Activated T-cell treated with anti-CD3 and anti-CD28 coated beads, Interleukin-2, amount 50 U/mL, for 4 hours (primary cell): ENCODE measurements at regions not wholly inside any gene's neighbourhood (a gene's known extent, or its start where the extent isn't known, plus 50 kb on each side); places are given as distances from the start of the nearest gene placed in this dataset.

Source experiments
- ATAC-seq, 2 donors: fragments of 200-7000 bp; cut with Tn5 transposase; one replicate each; pipeline ENCODE4 v1.10.0; 2021
- DNase-seq: peaks from one replicate; pipeline ENCODE4 v3.0.0-alpha.2; 2020
- H3K27me3 Mint-ChIP-seq: one replicate; pipeline ENCODE4 v1.8.0; 2021; ENCODE audit warnings: low read depth, mixed read lengths
- H3K36me3 Mint-ChIP-seq: one replicate; pipeline ENCODE4 v1.8.0; 2022; ENCODE audit warnings: mixed read lengths; ENCODE audit not compliant: insufficient read depth
- H3K4me1 Mint-ChIP-seq: one replicate; pipeline ENCODE4 v1.8.0; 2021; ENCODE audit warnings: low read depth, mixed read lengths
- H3K4me3 Mint-ChIP-seq: one replicate; pipeline ENCODE4 v1.8.0; 2021; ENCODE audit warnings: mild to moderate bottlenecking, moderate library complexity, mixed read lengths
- H3K9me3 Mint-ChIP-seq: one replicate; pipeline ENCODE4 v1.8.0; 2021; ENCODE audit warnings: mixed read lengths

- no peak overlapping the region for H3K4me3 Mint-ChIP-seq
- no peaks in the 10 kb centered on the region for H3K9me3 Mint-ChIP-seq
- DNase-seq = no peak
- H3K27me3 Mint-ChIP-seq = no peaks in the 10 kb centered on the region
- H3K36me3 Mint-ChIP-seq = no peaks in the 10 kb centered on the region
- peaks cover 26% of the 10 kb centered on the region for H3K4me1 Mint-ChIP-seq
- no peak for ATAC-seq
Measured at GRCh38 chr6:105797983-105798453, 288.1 kb upstream of the PRDM1 start.

GRCh38 chr6:105797286-105797979, 288.7 kb upstream of the PRDM1 start:
- Mint-ChIP-seq H3K4me3 (no peak overlapping the region), H3K36me3 (no peaks in the 10 kb centered on the region), H3K9me3 (no peaks in the 10 kb centered on the region), H3K4me1 (peaks cover 30% of the 10 kb centered on the region), H3K27me3 (no peaks in the 10 kb centered on the region)
- DNase-seq = no peak
- no peak for ATAC-seq

- no peak overlapping the region for H3K4me3 Mint-ChIP-seq
- H3K9me3 Mint-ChIP-seq = no peaks in the 10 kb centered on the region
- H3K4me1 Mint-ChIP-seq = peaks cover 42% of the 10 kb centered on the region
- H3K27me3 Mint-ChIP-seq = no peaks in the 10 kb centered on the region
- DNase-seq (no peak), ATAC-seq (peak; percentile 50 to 61)
- H3K36me3 Mint-ChIP-seq = no peaks in the 10 kb centered on the region
Measured at GRCh38 chr6:105795913-105796517, 290.1 kb upstream of the PRDM1 start.

GRCh38 chr6:105795366-105795765, 290.8 kb upstream of the PRDM1 start:
- DNase-seq (no peak), ATAC-seq (no peak)
- H3K9me3 Mint-ChIP-seq = no peaks in the 10 kb centered on the region
- no peaks in the 10 kb centered on the region for H3K36me3 Mint-ChIP-seq
- H3K4me3 Mint-ChIP-seq = no peak overlapping the region
- H3K4me1 Mint-ChIP-seq = peaks cover 45% of the 10 kb centered on the region
- no peaks in the 10 kb centered on the region for H3K27me3 Mint-ChIP-seq

GRCh38 chr6:105794870-105795269, 291.3 kb upstream of the PRDM1 start:
- DNase-seq (no peak), ATAC-seq (no peak)
- Mint-ChIP-seq H3K4me1 (peaks cover 45% of the 10 kb centered on the region), H3K9me3 (no peaks in the 10 kb centered on the region), H3K27me3 (no peaks in the 10 kb centered on the region), H3K4me3 (no peak overlapping the region), H3K36me3 (no peaks in the 10 kb centered on the region)

GRCh38 chr6:105794239-105794638, 291.9 kb upstream of the PRDM1 start:
- DNase-seq (no peak), ATAC-seq (no peak)
- H3K27me3 Mint-ChIP-seq = no peaks in the 10 kb centered on the region
- H3K4me3 Mint-ChIP-seq = no peak overlapping the region
- H3K9me3 Mint-ChIP-seq = no peaks in the 10 kb centered on the region
- no peaks in the 10 kb centered on the region for H3K36me3 Mint-ChIP-seq
- peaks cover 45% of the 10 kb centered on the region for H3K4me1 Mint-ChIP-seq

GRCh38 chr6:105793130-105793529, 293.0 kb upstream of the PRDM1 start:
- H3K4me3 Mint-ChIP-seq = no peak overlapping the region
- H3K36me3 Mint-ChIP-seq = no peaks in the 10 kb centered on the region
- DNase-seq (no peak), ATAC-seq (no peak)
- peaks cover 45% of the 10 kb centered on the region for H3K4me1 Mint-ChIP-seq
- H3K27me3 Mint-ChIP-seq = no peaks in the 10 kb centered on the region
- H3K9me3 Mint-ChIP-seq = no peaks in the 10 kb centered on the region

GRCh38 chr6:105791583-105792318, 294.4 kb upstream of the PRDM1 start:
- DNase-seq = no peak
- no peaks in the 10 kb centered on the region for H3K9me3 Mint-ChIP-seq

DNA sequence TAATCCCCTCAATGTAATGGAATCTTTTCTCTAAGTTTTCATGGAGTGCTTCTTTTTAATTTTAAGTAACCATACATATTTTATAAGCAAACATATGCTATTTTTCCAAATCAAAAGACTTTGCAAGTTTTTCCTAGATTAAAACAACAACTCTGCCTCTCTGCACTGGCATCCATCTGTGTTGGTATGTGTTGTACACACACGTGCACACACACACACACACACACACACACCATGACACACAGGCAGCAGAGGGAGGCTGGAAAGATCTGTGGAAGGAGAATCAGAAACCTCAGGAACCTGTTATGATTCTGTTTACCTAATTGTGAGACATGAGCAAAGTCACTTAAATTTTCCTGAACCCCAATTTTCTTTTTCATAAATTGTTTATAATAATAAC, 295.0 kb upstream of the PRDM1 start:
- Mint-ChIP-seq H3K4me1 (peaks cover 49% of the 10 kb centered on the region), H3K4me3 (no peak overlapping the region), H3K27me3 (no peaks in the 10 kb centered on the region), H3K36me3 (no peaks in the 10 kb centered on the region), H3K9me3 (no peaks in the 10 kb centered on the region)
- ATAC-seq (no peak), DNase-seq (no peak)

More at GRCh38 chr6:105791583-105792318, 294.4 kb upstream of the PRDM1 start:
- no peaks in the 10 kb centered on the region for H3K36me3 Mint-ChIP-seq
- ATAC-seq = peak in 1 of 2 donors; percentile 10
- no peak overlapping the region for H3K4me3 Mint-ChIP-seq
- peaks cover 51% of the 10 kb centered on the region for H3K4me1 Mint-ChIP-seq
- no peaks in the 10 kb centered on the region for H3K27me3 Mint-ChIP-seq

- H3K36me3 Mint-ChIP-seq = no peaks in the 10 kb centered on the region
- no peak for DNase-seq
- no peak overlapping the region for H3K4me3 Mint-ChIP-seq
- no peaks in the 10 kb centered on the region for H3K27me3 Mint-ChIP-seq
- H3K4me1 Mint-ChIP-seq = peaks cover 44% of the 10 kb centered on the region
- no peak for ATAC-seq
- H3K9me3 Mint-ChIP-seq = no peaks in the 10 kb centered on the region
Measured at GRCh38 chr6:105790635-105791034, 295.5 kb upstream of the PRDM1 start.

GRCh38 chr6:105789935-105790334, 296.2 kb upstream of the PRDM1 start:
- Mint-ChIP-seq H3K9me3 (no peaks in the 10 kb centered on the region), H3K36me3 (no peaks in the 10 kb centered on the region), H3K4me3 (no peak overlapping the region), H3K4me1 (peaks cover 41% of the 10 kb centered on the region), H3K27me3 (no peaks in the 10 kb centered on the region)
- ATAC-seq = no peak
- no peak for DNase-seq

DNA sequence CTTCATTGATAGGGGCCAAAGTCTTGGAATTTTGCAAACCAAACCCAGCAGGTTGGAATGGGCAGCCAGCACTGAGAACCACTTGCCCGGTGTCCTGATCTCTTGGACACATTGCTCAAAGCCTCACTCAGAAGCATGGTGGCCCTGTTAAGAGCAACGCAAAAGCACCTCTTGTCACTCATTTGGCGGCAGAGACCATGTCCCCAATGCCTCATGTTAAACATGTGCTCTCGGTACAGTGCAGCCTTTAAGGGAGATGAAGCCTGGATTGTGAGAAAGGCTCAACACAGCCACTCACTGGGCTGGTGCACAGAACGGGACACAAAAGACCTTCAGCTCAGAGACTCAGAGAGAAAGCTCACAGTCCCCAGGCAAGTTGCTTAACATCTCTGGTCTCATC, 298.4 kb upstream of the PRDM1 start:
- peaks cover 34% of the 10 kb centered on the region for H3K4me1 Mint-ChIP-seq
- H3K27me3 Mint-ChIP-seq = no peaks in the 10 kb centered on the region
- DNase-seq (no peak), ATAC-seq (no peak)
- H3K36me3 Mint-ChIP-seq = no peaks in the 10 kb centered on the region
- H3K4me3 Mint-ChIP-seq = no peak overlapping the region
- H3K9me3 Mint-ChIP-seq = no peaks in the 10 kb centered on the region

- DNase-seq (no peak), ATAC-seq (peak in 1 of 2 donors; percentile 40)
- no peaks in the 10 kb centered on the region for H3K36me3 Mint-ChIP-seq
- H3K9me3 Mint-ChIP-seq = no peaks in the 10 kb centered on the region
- H3K4me3 Mint-ChIP-seq = no peak overlapping the region
- no peaks in the 10 kb centered on the region for H3K27me3 Mint-ChIP-seq
- H3K4me1 Mint-ChIP-seq = peaks cover 38% of the 10 kb centered on the region
Measured at GRCh38 chr6:105786890-105787655, 299.1 kb upstream of the PRDM1 start.

- H3K27me3 Mint-ChIP-seq = no peaks in the 10 kb centered on the region
- no peak overlapping the region for H3K4me3 Mint-ChIP-seq
- no peaks in the 10 kb centered on the region for H3K36me3 Mint-ChIP-seq
- DNase-seq (no peak), ATAC-seq (no peak)
- no peaks in the 10 kb centered on the region for H3K9me3 Mint-ChIP-seq
- H3K4me1 Mint-ChIP-seq = peaks cover 38% of the 10 kb centered on the region
Measured at GRCh38 chr6:105786449-105786848, 299.7 kb upstream of the PRDM1 start.
